NCI-H510A treated with DMSO at 0.1 percent for 48 hours (cell line): ENCODE measurements at regions not wholly inside any gene's neighbourhood (a gene's known extent, or its start where the extent isn't known, plus 50 kb on each side); places are given as distances from the start of the nearest gene placed in this dataset.

Experiments used
- DNase-seq: peaks from one replicate; lab custom pipeline; 2025; lab: John Stamatoyannopoulos, UW

DNA sequence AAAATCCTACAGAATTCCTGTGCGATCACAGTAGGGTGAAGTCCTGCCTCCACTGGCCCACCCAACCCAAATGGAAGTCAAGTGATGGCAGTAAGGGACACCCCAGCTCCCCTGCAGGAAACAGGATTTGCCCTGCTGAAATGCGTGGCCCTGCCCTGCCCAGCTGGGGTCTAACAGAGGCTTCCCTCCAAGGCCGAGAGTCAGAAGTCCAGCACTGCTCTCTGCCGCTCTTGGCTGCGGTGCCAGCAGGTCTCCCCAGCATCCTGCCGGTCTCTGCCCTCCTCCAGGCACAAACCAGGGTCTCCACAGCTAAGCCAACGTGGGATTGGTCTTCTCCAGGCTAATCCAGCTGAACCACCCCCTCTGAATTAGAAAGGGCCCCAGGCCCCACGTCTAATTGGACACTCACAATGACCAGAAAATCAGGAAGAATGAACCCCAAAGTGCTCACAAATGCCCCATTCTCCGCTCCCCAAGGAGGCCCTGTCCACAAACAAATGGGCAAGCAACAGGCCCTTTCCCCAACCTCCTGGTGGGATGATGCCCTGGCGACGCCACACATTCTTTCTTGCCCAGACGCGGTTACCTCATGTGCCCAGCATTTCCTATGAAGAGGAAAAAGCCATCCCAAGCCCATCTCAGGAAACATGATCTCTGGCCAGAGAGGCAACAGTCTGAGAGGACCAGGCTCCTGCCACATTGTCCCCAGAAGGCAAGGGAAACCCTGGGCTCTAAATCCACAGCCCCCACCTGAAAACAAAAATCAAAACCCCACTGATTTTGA lies 117.2 kb downstream of the BANF2 start:
- no peak for DNase-seq

DNA sequence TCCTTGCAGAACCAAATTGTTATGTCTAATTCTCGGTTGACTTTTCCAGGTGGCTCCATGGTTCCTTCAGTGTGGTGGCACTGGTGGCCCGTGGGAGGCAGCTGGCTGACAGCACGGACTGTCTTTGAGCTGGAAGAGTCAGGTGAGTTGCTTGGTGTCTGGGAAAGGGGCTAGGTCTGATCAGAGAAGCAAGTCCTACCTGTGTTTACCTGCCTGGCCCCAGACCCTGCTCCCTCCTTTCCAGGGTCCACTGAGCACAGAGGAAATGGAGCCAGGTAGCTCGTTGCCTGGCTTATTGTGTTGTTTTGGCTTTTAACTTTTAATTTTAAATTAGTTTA lies 111.8 kb downstream of the BANF2 start:
- DNase-seq, result no peak

DNA sequence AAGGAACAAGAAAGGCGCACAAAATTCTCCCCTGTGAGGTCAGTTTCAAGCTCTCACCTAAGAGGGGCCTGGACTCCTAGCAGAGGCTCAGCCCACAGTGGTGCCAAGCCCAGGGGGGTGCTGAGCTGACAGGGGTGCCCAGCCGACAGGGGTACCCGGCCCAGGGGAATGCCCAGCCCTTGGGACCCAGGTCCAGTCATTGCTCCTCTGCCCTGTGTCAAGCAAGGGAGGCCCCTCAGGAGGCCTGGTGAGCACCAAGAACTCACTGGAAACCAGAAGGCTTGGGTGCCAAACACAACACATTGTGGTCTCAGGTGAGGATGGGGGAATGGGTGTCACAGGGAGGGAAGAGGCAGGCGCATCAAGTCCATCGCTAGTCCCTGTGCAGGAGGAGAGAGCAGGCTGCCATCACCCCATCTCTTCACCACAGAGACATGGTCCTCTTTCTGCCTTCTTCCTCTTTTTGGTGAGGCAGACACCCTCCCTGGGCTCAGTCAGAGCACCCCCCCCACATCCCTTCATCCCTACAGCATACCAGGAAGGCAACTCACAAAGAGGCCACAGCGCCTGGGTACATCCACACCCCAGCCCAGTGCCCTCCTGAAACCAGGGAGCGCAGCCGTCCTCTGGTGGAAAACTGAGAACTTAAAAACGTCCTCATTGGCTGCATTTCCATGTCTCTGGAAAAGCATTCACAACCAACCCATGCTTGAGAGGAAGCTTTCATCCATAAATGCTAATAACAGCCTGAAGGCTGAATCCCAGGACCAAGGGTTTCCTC lies 111.3 kb downstream of the BANF2 start:
- no peak for DNase-seq

DNA sequence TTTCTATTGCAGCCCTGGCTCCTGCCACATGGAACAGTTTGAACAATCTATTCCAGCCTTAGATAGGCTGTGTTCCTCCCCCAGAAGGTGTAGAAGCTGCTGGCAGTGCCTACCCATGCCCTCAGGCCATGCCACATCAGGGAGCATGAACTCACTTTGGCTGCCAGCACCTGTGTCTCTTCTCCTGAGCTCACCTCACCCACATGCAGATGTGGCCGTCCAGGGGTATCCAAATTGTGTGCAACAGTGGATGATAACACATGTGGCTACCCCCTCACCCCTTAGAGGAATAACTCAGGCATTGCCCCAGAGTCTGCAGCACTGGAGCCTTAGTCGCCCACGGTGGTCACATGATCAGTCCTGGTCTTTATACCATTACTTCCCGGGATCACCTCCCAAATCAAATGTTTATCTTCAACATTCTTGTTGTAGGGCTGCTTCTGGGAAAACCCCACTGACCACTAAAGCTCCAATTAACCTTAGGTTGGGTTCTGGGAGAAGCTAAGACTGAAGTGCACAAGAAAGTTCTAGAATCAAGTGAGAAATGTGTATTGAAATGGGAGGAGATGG lies 110.4 kb downstream of the BANF2 start:
- no peak for DNase-seq

DNA sequence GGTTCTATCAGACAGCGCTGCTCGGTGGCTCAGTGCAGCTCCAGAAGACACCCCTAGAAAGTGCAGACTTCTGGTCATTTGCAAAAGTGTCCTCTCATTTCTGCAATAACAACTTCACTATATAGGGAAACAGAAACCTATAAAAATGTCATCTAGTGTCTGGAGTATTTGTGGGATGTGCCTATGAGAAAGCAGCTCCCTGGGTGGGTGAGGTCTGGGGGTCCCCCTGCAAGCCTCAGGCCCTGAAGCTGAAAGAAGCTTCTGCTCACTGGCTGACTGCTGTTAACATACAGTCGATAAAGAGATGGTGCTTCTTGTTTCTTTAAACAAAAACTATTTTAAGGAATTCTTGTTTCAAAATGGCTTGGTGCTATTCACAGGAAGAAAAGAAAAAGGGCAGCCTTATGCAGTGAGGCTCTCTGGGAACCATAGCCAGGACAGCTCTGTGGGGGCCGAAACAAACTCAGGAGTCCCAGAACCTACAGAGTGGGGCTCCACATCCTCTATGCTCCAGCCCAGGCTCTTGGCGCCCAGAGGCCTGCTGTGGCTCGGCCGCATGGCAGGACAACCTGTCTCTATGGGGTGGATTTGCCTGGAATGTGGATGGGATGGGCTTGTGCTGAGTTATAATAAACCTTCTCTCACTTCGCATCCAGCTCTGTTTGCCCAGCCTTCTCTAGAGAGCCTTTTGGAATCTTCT lies 109.7 kb downstream of the BANF2 start:
- no peak for DNase-seq

DNA sequence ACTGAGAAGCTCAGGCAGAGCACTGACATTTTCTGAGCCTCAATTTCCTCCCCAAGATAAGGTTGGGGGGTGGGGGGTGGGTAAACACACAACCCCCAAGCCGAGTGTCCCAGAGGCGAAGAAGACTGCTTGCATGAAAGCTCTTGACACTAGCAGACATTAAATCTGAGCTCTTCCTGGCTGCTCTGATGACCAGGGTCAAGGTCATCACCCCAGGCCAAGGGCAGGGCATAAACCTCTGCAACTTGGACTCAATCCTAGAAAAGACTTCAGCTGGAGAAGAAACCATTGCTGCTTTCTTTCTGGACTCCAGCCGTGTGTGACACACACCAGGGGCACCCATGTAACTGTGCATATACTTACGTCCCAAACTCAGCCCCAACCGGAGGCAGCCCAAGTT lies 109.0 kb downstream of the BANF2 start:
- DNase-seq, result no peak

DNA sequence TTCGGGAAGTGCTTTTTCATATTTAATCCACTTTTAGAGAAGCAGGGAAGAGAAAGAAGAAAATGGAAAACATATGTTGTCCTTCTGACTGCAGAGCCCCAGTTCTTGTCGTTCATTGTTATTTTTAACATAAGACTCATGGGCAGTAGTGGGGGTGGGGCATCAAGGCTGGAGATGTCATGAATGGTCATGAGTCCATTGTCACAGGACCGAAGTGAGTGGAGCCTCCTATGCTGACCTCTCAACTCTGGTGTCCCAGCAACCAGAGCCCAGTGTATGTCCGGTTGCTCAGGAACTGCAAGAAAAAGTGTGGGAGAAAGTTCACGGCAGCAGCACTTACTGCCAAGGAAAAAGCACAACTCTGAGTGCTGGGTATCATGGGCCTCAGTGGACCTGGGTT lies 108.6 kb downstream of the BANF2 start:
- DNase-seq, result no peak

DNA sequence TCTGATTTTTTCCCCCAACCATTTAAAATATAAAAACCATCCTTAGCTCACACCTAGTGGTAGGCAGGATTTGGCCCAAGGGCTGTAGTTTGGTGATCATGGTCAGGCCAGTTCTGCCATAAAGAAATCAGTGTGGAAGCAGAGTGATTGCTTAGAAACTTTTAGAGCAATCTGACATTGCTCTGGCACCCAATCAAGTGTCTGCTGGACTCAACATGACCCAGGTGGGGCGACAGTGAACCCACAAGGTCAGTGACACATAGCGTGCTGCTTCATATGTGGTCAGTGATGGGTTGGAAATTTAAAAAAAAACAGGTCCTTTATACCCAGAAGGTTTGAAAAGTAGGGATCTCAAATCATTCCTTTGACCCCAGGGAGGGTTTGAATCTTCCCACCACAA lies 107.9 kb downstream of the BANF2 start:
- no peak for DNase-seq

DNA sequence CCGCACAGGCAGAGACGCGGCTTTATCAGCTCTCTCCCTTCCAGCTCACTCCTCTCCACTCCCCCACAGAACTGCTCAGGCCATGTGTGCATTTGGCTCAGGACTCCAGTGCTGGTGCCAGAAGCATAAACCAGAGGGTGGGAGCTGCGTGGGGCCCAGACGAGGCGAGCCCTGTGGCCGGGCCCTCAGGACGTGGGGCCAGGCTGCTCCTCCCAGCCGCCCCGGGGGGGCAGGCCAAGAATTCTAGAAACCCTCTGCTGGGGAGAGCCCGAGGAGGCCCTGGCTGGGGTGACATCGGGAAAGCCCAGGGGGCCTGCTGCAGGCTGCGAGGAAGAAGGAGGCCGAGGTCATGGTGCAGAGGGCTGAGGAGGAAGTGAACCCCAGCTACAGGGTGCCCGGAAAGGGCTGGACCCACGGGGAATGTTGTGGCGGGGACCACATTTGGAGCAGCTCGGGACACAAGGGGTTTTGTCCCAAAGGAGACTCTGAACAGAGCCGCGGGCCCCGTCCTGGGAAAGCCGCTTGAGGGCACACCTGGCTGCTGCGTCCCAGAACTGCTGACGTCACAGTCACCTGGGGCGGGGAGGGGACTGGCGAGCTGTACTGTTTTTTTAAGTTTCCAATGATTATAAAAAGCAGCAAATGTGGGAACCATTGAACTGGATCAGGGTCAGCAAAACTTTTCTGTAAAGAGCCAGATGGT lies 107.1 kb downstream of the BANF2 start:
- no peak for DNase-seq

DNA sequence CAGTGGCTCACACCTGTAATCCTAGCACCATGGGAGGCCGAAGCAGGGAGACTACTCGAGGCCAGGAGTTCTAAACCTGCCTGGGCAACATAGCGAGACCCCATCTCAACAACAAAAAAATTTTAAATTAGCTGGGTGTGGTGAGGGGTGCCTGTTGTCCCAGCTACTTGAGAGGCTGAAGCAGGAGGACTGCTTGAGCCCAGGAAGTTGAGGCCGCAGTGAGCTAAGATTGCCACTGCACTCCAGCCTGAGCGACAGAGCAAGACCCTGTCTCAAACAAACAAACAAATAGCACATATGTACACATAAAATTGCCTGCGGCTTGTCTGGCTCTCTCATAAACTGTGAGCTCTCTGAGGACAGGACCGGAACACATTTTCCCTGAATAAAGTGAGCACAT lies 106.3 kb downstream of the BANF2 start:
- no peak for DNase-seq

DNA sequence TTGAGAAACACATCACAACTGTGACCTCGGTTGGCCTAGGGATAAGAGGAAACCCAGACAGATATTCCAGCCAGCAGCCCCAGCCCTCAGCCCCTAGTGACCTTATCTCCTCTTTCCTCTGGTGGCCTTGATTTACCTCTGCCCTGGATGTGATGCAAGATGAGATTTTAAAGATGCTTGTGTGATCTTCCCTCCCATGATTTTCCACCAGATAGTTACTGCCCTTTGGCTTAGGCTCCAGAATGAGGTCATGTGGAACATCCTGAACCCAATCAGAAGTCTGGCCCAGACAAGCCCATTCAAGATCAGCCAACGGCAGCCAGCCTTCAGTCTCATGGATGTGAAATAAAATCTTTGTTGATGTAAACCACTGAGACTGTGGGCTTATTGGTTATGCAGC lies 104.0 kb downstream of the BANF2 start:
- DNase-seq, result no peak

DNA sequence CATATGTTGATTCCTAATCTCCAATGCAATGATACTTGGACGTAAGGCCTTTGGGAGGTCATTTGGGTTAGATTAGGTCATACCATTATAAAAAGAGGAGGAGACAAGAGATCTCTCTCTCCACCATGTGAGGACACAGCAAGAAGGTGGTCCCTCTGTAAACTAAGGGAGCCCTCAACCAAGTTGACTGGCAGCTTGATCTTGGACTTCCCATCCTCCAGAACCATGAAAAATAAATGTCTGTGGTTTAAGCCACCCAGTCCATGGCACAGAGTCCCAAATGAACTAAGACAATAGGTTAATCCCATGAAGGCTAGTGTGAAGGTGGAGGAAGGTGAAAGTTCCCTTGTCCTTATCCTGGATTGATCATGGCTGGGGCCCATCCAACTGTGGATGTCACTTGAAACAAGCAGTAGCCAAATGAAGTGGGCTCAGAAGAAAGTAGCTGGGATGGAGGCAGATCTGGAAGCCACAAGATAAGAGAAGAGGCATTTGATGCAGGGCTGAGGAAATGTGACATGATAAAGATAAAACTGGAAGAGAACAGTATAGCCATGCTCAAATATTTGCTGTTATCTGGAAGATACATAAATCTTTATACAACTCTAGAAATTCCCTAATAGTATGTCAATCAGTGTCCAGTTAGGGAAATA lies 99.9 kb downstream of the BANF2 start:
- DNase-seq, result no peak

DNA sequence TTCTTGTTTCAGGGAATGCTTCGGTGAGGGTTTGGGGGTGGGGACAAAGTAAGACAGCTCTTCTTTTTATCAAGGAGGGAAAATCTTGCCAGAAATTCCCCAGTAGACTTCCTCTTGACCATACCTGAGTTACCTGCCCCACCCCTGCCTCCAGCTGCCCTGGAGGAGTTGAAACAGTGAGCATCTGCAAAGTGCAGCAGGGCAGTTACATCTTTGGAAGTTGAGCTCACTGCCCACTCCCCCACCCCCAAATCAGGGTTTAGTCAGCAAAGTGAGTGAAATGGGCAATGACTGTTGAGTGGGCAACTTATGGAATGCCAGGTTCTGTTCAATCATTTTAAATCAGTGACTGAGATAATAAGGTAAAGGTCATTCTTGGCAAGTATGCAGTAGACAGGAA lies 98.8 kb downstream of the BANF2 start:
- no peak for DNase-seq

DNA sequence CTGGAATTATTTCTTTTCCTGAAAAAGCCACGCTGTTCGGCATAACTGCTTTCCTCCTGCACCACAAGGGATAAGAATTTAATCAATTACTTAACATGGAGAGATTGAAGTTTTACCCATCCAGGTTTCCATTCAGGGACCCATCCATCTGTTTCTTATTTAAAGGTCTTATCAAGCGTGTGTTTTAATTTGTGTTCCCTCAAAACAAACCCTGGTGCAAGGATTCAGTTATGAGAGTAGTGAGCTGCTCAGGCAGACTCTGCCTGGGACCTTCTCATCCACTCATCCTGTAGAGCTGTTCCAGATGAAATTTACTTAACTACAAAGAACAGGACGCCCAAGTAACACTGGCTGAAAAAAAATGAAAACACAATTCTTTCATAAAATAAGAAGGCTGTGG lies 97.8 kb downstream of the BANF2 start:
- DNase-seq, result no peak

DNA sequence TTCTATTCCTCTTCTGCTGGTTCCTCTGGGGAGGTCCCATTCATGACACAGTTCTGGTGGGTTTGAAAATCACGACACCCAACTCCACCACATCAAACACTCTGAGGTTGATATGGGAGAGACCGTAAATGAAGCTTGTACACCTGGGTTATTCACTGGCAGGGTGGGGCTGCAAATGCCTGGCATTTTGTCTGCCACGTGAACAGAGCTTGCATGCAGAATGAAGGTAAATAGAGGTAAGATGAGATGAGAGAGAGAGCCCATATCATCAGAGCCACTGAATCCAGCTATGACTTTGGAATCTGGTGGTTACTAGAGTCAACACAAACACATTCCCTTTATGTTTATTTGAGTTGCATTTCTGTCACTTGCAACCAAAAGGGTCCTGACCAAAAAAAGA lies 97.4 kb downstream of the BANF2 start:
- DNase-seq, result no peak

DNA sequence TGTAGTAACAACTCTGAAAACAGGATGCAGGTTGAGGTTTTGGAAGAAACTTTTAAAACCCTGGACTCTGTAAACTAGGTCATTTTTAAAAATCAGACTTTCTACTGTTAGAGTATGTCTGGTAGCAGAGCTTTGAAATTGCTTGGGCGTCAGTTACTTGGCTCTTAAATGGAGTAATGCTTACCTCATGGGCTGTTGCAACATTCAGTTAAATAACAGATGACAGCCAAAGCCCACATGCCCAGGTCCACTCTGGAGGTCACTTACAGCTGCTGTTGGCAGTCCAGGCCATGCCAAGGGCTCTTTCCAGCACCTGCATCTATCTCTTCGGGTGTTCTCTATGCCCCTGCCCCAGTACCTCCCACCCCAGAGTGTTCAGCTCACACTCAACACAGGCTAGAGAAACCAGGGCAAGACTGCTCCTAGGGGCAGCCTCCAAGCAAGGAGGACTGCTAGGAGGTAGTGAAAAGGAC lies 96.4 kb downstream of the BANF2 start:
- DNase-seq, result no peak

DNA sequence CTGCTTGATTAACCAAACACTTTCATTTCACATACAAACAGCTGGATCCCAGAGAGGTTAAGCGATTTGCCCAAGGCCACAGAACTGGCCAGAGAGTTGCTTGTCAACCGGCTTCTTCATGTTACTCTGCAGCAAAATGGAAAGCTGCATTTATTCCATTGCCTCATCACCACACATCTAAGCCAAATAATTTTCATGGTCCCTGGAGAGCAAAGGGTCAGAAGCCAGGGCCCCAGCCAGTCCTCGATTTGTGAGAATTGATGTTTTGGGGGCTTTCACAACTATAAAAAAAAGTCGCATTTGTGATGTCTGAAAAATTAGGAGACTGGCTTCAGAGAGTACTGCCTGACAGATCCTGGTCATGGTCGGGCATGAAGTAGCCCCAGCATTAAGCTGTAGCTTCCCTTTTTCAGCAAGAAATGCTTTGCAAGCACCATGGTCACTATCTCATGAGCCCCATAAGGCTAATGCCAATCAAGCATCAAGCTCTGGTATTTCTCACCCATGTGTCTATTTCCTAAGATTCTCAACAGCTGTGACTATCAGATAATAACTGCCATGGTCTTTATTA lies 95.8 kb downstream of the BANF2 start:
- DNase-seq, result no peak

DNA sequence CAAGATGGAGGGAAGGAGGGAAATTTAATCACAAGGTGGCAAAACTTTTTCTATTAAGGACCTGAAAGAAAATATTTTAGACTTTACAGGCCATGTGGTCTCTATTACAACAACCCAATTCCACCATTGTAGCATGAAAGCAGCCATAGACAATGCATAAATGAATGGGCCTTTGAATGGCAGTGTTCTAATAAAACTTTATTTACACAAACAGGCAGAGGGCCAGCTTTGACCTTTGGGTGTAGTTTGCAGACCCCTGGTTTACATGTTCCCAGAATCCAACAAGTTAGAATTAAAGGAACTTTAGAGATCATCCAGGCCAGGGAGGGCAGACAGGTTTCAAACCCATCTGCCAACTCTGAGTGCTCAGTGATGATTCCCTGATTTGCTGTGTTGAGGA lies 95.2 kb downstream of the BANF2 start:
- DNase-seq, result no peak

DNA sequence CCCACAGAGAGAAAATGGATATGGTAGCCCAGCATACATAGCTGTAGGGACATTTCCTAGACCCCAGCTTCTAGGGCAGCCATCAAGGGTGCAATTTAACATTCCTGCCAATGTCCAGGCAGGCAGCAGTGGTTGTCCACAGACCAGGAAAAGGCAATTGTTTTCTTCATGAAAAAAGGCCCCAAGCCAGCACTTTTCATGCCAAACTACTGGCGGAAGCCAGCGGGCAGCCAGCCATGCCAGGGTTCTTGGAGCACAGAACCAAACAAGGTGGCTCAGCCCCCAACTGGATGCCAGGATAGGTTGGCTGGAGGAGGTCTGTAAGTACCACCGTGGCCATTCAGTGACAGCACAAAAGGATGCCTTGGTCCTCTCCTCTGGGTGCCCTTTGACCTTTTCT lies 94.6 kb downstream of the BANF2 start:
- no peak for DNase-seq

DNA sequence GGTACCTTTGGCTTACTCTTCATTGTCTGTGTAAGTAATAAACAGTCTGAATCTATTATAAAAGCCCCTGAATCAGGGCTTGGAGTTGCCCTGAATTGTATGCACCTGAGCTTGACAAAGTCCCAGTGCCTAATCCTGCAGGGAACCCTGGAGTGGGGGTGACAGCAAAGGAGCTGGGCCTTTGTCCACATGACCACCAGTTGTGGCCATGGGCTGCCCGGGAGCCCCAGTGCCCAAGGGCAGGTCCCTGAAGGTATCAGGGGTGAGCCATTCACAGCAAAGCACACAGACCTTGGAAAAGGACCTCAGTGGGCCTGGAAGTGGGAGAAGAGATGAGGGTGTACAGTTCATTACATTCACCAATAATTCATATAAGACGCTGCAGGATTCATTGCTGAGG lies 94.2 kb downstream of the BANF2 start:
- DNase-seq, result no peak

DNA sequence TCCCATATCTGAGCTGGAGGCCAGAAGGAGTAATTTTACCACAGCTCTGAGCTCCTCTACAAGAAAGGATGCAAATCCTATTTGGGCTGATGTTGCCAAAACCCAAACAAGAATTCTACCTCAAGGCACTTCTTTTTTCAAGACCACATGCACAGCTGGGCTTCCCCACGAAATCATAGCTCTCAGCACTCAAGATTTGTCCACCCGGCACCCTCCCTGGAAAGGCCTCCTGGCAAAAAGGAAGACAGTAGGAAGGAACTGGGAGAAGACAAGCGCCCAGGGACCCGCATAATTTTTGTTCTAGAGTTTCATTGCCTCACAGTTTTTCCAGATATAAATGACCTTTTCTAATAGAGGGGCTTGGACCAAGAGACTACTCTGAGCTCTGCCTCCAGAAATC lies 90.5 kb downstream of the BANF2 start:
- no peak for DNase-seq
